Thyroid gland (tissue), 4 donors: ENCODE measurements at regions not wholly inside any gene's neighbourhood (a gene's known extent, or its start where the extent isn't known, plus 50 kb on each side); places are given as distances from the start of the nearest gene placed in this dataset.

Source experiments
- DNase-seq, 2 donors: peaks; one replicate each; pipeline ENCODE4 v3.0.0-alpha.2; 2019
- H3K27ac ChIP-seq, 3 donors: fragments of 200-600 bp; sonication (generic); 1 replicate in 2 of 3; 2 replicates in 1 of 3; pipeline ENCODE4 v1.5.1; 2016 to 2019; ENCODE audit warnings: mild to moderate bottlenecking in 1 of 3, moderate library complexity in 1 of 3
- H3K27me3 ChIP-seq: fragments of 200-600 bp; sonication (generic); one replicate; pipeline ENCODE4 v1.5.1; 2019
- H3K36me3 ChIP-seq, 2 donors: fragments of 200-600 bp; sonication (generic); one replicate each; pipeline ENCODE4 v1.5.1; 2016 to 2019
- H3K4me1 ChIP-seq, 2 donors: fragments of 200-600 bp; sonication (generic); one replicate each; pipeline ENCODE4 v1.5.1; 2017 to 2019
- H3K4me3 ChIP-seq, 3 donors: fragments of 200-600 bp; sonication (generic); replicated peaks in 1 of 3; 1 replicate in 2 of 3; 2 replicates in 1 of 3; pipeline ENCODE4 v1.5.1; 2016; ENCODE audit warnings: mild to moderate bottlenecking in 1 of 3
- H3K9me3 ChIP-seq: fragments of 200-600 bp; sonication (generic); one replicate; pipeline ENCODE4 v1.5.1; 2017
- CTCF ChIP-seq, 6 experiments: fragments of 200-600 bp in 3 of 6; fragments of 450-650 bp in 3 of 6; sonication (generic) in 3 of 6; IDR thresholded peaks; one replicate each; pipeline ENCODE4 v1.5.1; 2016 to 2019; ENCODE audit warnings: antibody characterized with exemption in 6 of 6, mild to moderate bottlenecking in 2 of 6, inconsistent platforms in 1 of 6, moderate library complexity in 1 of 6
- POLR2A ChIP-seq, 2 donors: fragments of 450-650 bp; IDR thresholded peaks; one replicate each; pipeline ENCODE4 v1.6.1; 2017; ENCODE audit warnings: antibody characterized with exemption in 2 of 2, mild to moderate bottlenecking in 2 of 2, moderate library complexity in 1 of 2
- WGBS, 2 donors: methylation state at CpG; one replicate each; pipeline ENCODE4 v1.1.5; 2017; 5-methylcytosine and 5-hydroxymethylcytosine counted together
- intact Hi-C: fragments of 100-400 bp; cut with DNase I; formaldehyde crosslinking; loops from one replicate; pipeline ENCODE4 v1.15.1; 2023

- intact Hi-C loops: no loop called here
- WGBS, 2 donors: 84 to 85% methylated on average over 9 of the region's 9 CpGs
- Histone ChIP-seq H3K4me3 (no peak overlapping the region), H3K9me3 (no peaks in the 10 kb centered on the region), H3K27me3 (no peaks in the 10 kb centered on the region), H3K27ac (no peak overlapping the region), H3K4me1 (no peaks in the 10 kb centered on the region), H3K36me3 (no peaks in the 10 kb centered on the region)
- no peak for DNase-seq
- TF ChIP-seq CTCF (IDR thresholded peaks at IDR 0.05) (no peak), POLR2A (IDR thresholded peaks at IDR 0.05) (no peak)
Measured at GRCh38 chr1:79478728-79479373, 472.3 kb upstream of the ADGRL4 start.

- no peaks in the 10 kb centered on the region for H3K4me1 ChIP-seq
- 94 to 95% methylated on average over 19 of the region's 19 CpGs for WGBS, 2 donors
- TF ChIP-seq CTCF (IDR thresholded peaks at IDR 0.05) (no peak), POLR2A (IDR thresholded peaks at IDR 0.05) (no peak)
- no peaks in the 10 kb centered on the region for H3K9me3 ChIP-seq
- no peaks in the 10 kb centered on the region for H3K36me3 ChIP-seq
- no peak overlapping the region for H3K27ac ChIP-seq
- intact Hi-C loops: no loop called here
- no peaks in the 10 kb centered on the region for H3K27me3 ChIP-seq
- no peak overlapping the region for H3K4me3 ChIP-seq
- no peak for DNase-seq
Measured at GRCh38 chr1:79478160-79478559, 471.6 kb upstream of the ADGRL4 start.

GRCh38 chr1:79472067-79472656 is 465.6 kb upstream of the ADGRL4 start:
- TF ChIP-seq CTCF (IDR thresholded peaks at IDR 0.05) (no peak), POLR2A (IDR thresholded peaks at IDR 0.05) (no peak)
- DNase-seq: no peak
- H3K27ac ChIP-seq: no peak overlapping the region
- no peaks in the 10 kb centered on the region for H3K27me3 ChIP-seq
- H3K4me1 ChIP-seq: no peaks in the 10 kb centered on the region
- H3K4me3 ChIP-seq: no peak overlapping the region
- WGBS, 2 donors: 86% methylated on average over 4 of the region's 4 CpGs
- no peaks in the 10 kb centered on the region for H3K9me3 ChIP-seq
- H3K36me3 ChIP-seq: no peaks in the 10 kb centered on the region
- intact Hi-C loops: no loop called here

GRCh38 chr1:79469139-79469538 is 462.6 kb upstream of the ADGRL4 start:
- DNase-seq: no peak
- no peak for TF ChIP-seq CTCF (IDR thresholded peaks at IDR 0.05)
- TF ChIP-seq POLR2A (IDR thresholded peaks at IDR 0.05): no peak
- Histone ChIP-seq H3K4me1 (no peaks in the 10 kb centered on the region), H3K9me3 (no peaks in the 10 kb centered on the region), H3K27me3 (no peaks in the 10 kb centered on the region), H3K4me3 (no peak overlapping the region), H3K27ac (no peak overlapping the region), H3K36me3 (no peaks in the 10 kb centered on the region)
- intact Hi-C loops: no loop called here

- H3K4me3 ChIP-seq: no peak overlapping the region
- 77 to 87% methylated on average over 3 of the region's 3 CpGs for WGBS, 2 donors
- no peaks in the 10 kb centered on the region for H3K27me3 ChIP-seq
- no peak overlapping the region for H3K27ac ChIP-seq
- H3K9me3 ChIP-seq: no peaks in the 10 kb centered on the region
- TF ChIP-seq POLR2A (IDR thresholded peaks at IDR 0.05): no peak
- TF ChIP-seq CTCF (IDR thresholded peaks at IDR 0.05): no peak
- DNase-seq: no peak
- intact Hi-C loops: no loop called here
- no peaks in the 10 kb centered on the region for H3K36me3 ChIP-seq
- no peaks in the 10 kb centered on the region for H3K4me1 ChIP-seq
Measured at GRCh38 chr1:79460773-79461436, 454.4 kb upstream of the ADGRL4 start.
